ENCODE measurements at regions not wholly inside any gene's neighbourhood (a gene's known extent, or its start where the extent isn't known, plus 50 kb on each side); places are given as distances from the start of the nearest gene placed in this dataset.
"Not testable (repeated sequence)": the region's sequence is repeated elsewhere in the genome, so short reads cannot be mapped to it uniquely, and the experiment has no call there.

- DNase-seq (ENCODE audit: low read depth) = no peak
Measured at GRCh38 chr20:19874040-19874727, 116.1 kb downstream of the RIN2 start.

GRCh38 chr20:19875376-19876221, 117.5 kb downstream of the RIN2 start:
- DNase-seq (ENCODE audit: low read depth) = no peak

GRCh38 chr20:19876828-19877460, 118.9 kb downstream of the RIN2 start:
- DNase-seq (ENCODE audit: low read depth) = no peak

GRCh38 chr20:19879874-19880255, 121.8 kb downstream of the RIN2 start:
- not testable (repeated sequence) for DNase-seq (ENCODE audit: low read depth)

- no peak for DNase-seq (ENCODE audit: low read depth)
Measured at GRCh38 chr20:19880256-19881079, 122.4 kb downstream of the RIN2 start.

- no peak for DNase-seq (ENCODE audit: low read depth)
Measured at GRCh38 chr20:19881080-19881840, 123.2 kb downstream of the RIN2 start.

GRCh38 chr20:19881990-19882389, 123.9 kb downstream of the RIN2 start:
- no peak for DNase-seq (ENCODE audit: low read depth)

GRCh38 chr20:19882446-19882845, 124.4 kb downstream of the RIN2 start:
- no peak for DNase-seq (ENCODE audit: low read depth)

- DNase-seq (ENCODE audit: low read depth) = no peak
Measured at GRCh38 chr20:19883501-19883900, 125.4 kb downstream of the RIN2 start.

GRCh38 chr20:19885594-19885938, 127.5 kb downstream of the RIN2 start:
- no peak for DNase-seq (ENCODE audit: low read depth)

GRCh38 chr20:19885939-19886660, 128.0 kb downstream of the RIN2 start:
- DNase-seq (ENCODE audit: low read depth) = no peak

- no peak for DNase-seq (ENCODE audit: low read depth)
Measured at GRCh38 chr20:19886661-19887288, 128.7 kb downstream of the RIN2 start.

GRCh38 chr20:19887556-19888268, 129.4 kb upstream of the NAA20 start:
- DNase-seq (ENCODE audit: low read depth) = no peak

- no peak for DNase-seq (ENCODE audit: low read depth)
Measured at GRCh38 chr20:19888269-19888671, 128.9 kb upstream of the NAA20 start.

GRCh38 chr20:19889011-19889953, 127.9 kb upstream of the NAA20 start:
- no peak for DNase-seq (ENCODE audit: low read depth)

GRCh38 chr20:19890445-19891051, 126.6 kb upstream of the NAA20 start:
- DNase-seq (ENCODE audit: low read depth) = no peak

- no peak for DNase-seq (ENCODE audit: low read depth)
Measured at GRCh38 chr20:19893356-19893755, 123.8 kb upstream of the NAA20 start.

GRCh38 chr20:19895761-19896160, 121.4 kb upstream of the NAA20 start:
- DNase-seq (ENCODE audit: low read depth) = no peak
